ENCODE measurements at regions not wholly inside any gene's neighbourhood (a gene's known extent, or its start where the extent isn't known, plus 50 kb on each side); places are given as distances from the start of the nearest gene placed in this dataset.

DNA sequence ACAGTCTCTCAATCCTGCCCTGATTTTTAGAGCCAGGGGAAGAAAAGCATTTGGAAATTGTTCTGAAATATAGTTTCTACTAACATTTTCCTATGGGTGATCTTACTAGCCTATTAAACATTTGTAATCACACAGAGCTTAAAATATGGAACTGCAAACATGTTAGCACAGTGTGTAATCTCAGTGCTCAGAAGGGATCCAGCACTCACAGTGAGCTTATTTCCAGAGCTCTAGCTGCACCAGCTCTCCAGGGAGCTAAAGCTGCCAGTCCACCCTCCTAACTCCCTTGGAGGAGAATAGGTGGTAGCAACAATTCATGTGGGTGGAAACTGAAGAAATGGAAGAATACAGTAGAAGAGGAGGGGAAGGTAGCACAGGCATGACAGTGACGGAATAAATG, 64.9 kb upstream of the SYT1 start:
- TF ChIP-seq, protein P1, sequence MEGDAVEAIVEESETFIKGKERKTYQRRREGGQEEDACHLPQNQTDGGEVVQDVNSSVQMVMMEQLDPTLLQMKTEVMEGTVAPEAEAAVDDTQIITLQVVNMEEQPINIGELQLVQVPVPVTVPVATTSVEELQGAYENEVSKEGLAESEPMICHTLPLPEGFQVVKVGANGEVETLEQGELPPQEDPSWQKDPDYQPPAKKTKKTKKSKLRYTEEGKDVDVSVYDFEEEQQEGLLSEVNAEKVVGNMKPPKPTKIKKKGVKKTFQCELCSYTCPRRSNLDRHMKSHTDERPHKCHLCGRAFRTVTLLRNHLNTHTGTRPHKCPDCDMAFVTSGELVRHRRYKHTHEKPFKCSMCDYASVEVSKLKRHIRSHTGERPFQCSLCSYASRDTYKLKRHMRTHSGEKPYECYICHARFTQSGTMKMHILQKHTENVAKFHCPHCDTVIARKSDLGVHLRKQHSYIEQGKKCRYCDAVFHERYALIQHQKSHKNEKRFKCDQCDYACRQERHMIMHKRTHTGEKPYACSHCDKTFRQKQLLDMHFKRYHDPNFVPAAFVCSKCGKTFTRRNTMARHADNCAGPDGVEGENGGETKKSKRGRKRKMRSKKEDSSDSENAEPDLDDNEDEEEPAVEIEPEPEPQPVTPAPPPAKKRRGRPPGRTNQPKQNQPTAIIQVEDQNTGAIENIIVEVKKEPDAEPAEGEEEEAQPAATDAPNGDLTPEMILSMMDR (conservative IDR thresholded peaks at IDR 0.05; ENCODE audit: low read depth, low read length) = no peak
- TF ChIP-seq, protein P2, sequence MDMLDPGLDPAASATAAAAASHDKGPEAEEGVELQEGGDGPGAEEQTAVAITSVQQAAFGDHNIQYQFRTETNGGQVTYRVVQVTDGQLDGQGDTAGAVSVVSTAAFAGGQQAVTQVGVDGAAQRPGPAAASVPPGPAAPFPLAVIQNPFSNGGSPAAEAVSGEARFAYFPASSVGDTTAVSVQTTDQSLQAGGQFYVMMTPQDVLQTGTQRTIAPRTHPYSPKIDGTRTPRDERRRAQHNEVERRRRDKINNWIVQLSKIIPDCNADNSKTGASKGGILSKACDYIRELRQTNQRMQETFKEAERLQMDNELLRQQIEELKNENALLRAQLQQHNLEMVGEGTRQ (IDR thresholded peaks at IDR 0.05; ENCODE audit: low read depth, low read length) = no peak
